ENCODE measurements at regions not wholly inside any gene's neighbourhood (a gene's known extent, or its start where the extent isn't known, plus 50 kb on each side); places are given as distances from the start of the nearest gene placed in this dataset.
A peak's percentile ranks its signal among the peaks of the same experiment; 100 is the strongest.

DNA sequence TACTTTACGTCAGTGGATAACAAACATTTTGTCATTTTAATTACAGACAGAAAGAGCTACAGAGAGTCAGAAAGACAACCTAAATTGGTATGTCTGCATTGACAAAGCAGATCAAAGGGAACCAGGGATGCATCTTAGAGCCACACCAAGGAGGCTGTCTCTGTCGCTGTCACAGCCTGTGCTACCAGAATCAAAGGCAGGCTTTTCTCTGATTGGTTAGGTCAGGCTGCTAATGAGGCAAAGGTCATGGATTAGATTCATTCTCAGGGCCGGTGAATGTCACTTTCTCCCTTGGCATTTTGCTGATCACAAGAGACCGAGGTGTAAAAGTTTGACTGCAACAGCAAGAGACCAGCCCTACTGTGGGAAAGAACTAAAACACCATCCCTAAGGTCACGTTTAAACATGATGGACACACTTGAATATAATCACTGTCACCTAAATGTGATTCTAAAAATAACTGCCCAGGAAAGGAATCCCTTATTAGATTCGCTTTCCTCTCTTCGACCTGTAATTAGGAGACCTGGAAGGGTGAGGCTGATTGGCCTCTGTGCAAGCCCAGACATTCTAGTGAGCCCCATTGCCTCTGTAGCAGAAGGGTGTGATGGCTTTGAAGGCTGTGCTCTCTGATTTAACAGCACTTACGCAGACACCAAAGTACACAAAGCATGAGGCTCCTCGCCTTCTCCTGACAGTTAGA lies 314.4 kb upstream of the NBEA start:
- no peak for DNase-seq (ENCODE audit: low spot score)

DNA sequence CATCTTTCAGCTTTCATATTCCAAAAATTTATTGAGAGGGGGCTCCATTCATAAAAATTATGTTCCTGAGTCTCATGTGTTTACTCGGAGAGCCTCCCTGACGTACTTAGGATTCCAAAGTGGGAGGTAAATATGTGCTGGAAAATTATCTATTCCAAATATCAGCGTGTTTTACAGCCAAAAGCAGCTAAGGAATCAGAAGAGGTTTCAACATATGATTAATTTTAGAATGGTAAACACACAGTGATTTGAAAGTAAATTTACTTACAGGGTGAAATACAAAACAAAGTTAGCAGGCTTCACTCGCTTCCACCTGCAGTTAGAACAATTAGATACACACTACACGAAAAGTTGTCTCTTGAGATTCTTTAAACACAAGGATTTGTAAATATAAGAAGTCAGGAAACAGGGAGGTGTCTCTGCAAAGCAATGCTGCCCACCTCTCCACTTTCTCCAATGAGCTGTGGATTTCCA lies 313.8 kb upstream of the NBEA start:
- no peak for DNase-seq (ENCODE audit: low spot score)

DNA sequence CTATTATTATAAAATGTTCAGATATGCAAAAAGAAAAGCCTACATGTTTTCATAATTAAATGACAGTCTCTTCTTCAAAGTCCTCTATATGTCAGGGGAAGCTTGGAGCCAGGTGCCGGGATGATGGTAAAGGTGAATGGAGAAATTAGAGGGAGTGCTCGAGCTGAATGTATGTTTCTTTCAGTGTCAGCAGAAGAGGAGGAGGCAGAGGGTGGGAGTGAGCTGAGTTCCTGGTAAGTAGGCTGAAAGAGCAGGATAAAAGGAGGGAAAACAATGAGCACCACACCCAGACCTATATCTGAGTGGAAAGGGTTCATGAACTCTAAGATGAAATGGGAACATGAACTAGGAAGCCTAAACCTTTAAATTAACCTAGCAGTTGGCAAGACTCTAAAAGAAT lies 307.6 kb upstream of the NBEA start:
- DNase-seq (ENCODE audit: low spot score) = no peak

DNA sequence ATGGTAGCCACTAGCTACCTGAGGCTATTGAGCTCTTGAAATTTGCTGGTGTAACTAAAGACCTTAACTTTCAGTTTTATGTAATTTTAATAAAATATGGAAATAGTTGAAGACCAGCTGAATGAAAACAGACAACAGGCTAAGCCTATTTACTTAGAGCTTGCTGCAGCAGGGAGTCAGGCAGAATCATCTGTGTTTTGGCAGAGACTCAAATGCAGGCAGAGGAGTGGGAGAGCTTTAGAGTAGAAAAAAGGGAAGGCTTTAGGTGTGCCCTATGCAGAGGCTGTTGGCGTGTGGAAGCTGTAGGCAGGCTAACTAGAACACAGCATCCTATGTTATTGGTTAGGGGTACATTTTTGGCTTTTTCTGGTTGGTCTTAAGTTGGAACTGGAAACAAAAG lies 304.9 kb upstream of the NBEA start:
- DNase-seq (ENCODE audit: low spot score) = peak; percentile 29

DNA sequence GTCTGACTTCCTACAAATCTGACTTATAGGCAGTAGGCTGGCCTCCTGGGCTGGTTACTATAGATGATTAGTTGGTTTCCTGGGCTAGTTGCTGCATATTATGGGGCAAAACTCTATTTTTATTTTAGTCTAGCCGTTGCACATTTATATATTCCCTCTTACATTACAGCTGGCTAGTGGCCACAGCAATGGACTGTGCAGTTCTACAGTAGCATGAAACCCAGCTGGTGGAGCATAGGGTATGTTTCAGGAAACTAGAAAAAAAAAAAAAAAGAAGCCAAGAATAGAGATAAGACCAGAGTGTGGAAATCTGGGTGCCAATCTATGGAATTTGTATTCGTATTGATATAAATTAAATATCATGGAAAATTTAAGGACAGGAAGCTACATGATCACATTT lies 304.4 kb upstream of the NBEA start:
- no peak for DNase-seq (ENCODE audit: low spot score)

DNA sequence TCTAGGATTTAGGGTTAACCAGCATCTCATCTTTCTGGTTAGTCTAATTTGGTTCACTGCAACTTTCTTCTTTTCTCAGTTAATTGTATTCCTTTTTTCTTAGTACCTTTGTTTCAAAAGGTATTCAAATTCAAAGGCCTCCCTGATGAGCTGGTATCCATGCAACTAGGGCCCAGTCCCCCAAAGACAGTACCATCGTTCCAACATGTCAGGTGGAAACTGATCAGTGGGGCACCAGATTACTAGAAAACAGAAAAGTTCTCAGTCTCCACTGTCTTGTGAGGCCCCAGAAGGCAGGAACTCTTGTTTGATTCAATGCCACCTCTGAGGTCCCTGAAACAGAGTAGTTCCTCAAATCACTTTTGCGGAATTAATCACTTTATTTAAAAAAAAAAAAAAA lies 303.2 kb upstream of the NBEA start:
- no peak for DNase-seq (ENCODE audit: low spot score)

DNA sequence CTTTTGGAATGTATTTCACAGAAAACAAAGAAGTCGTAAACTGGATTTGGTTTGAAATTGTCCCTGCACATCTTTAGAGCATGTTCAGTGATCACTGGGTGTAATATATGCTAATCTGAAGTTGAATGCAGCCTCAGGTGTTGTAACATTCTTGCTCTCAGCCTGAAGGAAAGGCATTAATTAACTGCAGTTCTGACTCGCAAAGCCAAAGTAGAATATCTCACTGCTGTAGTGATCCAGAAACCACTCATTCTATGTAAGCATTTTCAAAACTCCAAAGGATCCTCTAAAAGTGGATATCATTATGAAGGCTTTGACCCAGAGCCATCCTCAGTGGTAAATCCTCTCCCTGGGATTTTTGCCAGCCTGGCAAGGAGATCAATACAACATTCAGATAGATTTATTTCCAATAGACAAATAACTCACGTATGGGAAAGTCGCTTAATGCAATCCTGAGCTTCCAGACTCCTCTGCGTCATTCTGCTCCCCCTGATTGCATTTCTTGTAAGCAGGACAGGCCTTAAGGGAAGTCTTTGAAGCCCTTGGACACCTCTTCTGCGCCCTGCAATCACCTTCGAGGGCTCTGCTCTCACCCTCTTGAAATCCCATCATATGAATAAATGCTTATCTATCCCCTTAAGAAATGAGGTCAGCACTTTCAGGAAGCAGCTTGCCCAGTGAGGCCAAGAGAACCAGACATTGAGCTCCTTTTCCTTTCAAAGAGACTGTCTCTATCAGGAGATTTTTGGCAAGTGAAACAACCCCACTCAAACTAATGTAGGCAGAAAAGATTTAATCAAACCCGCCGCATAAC lies 301.7 kb upstream of the NBEA start:
- DNase-seq (ENCODE audit: low spot score) = no peak

DNA sequence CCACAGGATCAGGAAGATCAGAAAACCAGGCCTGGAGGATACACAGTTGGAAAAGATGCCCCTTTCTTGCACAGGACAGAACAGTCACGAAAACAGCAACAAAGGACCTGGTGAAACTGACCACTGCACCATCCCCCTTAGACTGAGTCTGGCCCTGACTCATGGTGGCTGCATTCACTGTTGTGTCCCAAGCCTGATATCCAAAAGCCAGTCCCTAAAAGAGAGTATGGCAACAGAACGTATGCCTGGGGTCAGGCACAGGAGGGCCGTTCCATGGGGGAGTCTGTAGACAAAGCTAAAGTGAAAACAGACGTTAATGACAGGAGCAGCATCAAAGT lies 301.1 kb upstream of the NBEA start:
- DNase-seq (ENCODE audit: low spot score) = no peak

DNA sequence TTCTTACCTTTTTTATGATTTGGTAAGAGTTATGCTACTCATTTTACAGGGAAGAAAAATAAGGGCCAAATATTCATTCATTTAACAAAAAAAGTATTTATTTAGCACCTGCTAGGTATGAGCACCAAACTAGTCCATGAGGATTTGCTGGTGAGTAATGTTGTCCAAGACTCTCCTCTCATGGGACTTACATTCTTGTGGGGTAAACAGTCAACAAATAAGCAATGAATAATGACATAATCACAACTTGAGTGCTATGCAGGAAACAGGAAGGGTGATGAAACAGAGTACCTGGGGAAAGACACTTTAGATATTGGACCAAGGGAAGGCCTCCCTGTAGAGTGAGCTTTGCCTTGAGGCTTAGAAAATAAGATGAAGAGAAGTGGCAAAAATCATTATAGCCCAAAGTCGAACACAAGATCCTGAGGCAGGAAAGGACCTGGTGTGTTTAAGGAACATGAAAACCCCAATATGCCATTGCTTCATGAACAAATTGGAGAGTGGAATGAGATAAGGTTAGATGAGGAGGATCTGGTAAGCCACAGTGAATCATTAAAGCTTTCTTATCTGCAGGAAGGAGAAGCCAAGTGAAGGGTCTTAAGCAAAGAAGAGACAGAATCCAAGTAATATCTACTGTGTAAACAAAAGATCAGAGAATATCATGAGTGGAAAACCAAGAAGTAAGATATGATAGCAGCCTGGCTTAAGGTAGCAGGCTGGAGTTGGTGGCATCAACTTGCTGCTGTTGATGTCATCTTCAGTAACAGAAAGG lies 294.5 kb upstream of the NBEA start:
- no peak for DNase-seq (ENCODE audit: low spot score)

DNA sequence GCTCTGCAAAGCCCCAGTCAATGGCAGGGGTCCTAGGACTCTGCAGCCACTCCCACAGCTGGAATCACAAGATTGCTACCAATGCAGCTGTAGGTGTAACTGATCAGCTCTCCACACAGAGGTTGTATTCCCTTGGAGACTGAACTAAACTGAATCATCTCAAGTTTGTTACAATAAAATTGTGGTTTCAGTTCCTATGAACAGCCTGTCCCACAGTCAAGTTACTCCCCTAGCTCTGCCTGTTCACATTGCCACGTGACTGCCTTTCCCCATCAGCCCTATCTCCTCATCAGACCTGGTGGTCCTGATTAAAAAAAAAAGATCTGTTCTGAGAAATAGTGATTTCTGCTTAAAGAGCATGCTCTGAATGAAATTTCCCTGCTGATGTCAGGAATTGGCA lies 287.9 kb upstream of the NBEA start:
- DNase-seq (ENCODE audit: low spot score) = no peak

DNA sequence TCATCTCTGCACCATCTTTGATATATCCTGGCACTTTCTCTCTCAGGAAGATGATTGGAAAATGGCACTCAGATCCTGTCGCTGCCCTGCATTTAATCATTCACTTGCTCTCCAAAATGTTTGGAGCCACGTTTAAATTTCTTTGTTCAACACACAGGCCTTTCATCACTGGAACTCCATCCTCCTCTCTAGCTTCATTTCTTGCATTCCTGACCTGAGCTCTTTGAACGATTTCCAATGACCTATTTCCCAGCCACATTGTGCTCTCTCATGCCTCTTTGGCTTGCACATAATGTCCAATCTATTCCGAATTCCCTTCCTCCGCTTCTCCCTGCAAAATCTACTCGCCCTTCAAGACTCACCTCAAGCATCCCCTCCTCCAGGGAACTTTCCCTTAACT lies 287.4 kb upstream of the NBEA start:
- DNase-seq (ENCODE audit: low spot score) = no peak

DNA sequence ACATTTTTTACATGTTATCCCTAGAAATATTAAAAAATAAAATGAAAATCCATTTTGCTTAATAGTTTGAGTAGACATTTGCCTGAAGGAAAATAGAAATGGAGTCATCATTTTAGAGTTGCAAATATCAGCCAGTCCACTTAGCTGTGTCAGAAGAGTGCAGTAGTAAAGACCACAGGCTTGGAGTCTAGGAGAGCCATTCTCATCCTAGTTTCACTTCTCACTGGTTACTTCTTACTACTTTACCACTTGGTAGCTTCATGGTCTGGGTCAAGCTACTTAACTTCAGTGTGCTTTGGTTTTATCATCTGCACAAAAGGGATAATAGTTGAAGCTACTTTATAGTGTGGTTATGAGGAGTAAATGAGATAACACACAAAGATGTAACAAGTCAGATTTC lies 286.5 kb upstream of the NBEA start:
- DNase-seq (ENCODE audit: low spot score) = no peak

DNA sequence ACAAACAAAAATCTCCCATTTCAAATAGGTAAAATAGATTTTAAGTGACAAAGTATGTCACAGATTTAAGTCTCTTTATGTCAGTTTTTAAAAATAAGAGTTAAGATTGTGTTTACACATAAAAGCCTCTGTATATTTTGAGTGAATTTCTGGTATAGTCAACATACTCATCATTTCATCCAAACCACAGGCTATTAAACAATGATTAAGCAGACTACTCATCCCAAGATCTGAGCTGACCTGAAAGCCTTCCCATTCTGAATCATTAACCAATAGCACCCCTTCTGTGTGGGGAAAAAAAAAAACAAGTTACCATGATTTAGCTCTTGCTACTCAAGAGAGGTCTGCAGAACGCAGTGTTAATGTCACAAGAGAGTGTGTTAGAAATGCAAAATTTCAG lies 284.4 kb upstream of the NBEA start:
- no peak for DNase-seq (ENCODE audit: low spot score)

DNA sequence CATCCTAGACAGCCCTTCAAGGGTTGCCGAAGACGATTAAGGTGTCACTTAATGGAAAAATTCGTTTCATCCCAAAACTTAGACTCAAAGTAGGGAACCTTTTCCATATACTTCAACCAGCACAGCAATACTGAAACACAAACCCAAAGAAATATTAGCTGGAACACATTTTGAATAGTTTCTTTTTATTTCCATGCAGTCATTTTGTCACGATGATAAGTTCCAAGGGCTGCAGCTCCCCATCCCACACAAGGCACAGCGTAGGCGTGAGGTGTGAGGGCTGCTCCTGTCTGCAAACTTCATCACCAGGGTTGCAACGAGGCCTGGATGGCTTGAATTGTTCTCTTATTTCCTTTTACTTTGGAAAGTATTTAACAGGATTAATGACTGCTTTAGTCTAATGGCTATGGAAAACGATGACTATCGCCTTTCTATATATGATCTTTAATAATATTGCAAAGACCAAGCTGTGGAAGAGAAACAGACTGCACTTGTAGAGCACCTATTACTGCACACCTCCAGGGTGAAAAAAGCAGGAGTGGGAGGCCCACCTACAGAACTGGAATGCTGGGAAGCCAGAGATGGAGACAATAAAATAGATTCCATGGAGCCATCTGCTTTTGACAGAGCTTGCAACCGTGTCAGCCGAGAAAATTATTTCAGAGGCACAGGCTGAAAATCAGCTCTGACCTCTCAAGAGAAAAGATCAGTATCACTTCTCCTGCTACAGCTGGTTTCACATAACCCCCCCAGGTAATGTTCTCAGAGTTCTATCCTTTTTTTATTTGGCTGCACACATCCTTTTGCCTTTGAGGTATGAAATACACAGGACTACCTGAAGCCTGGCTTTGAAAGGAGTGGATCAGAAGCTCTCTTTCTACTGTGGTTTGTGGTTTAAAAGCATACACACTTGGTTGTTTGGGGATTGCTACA lies 274.5 kb upstream of the NBEA start:
- DNase-seq (ENCODE audit: low spot score) = peak; percentile 28

DNA sequence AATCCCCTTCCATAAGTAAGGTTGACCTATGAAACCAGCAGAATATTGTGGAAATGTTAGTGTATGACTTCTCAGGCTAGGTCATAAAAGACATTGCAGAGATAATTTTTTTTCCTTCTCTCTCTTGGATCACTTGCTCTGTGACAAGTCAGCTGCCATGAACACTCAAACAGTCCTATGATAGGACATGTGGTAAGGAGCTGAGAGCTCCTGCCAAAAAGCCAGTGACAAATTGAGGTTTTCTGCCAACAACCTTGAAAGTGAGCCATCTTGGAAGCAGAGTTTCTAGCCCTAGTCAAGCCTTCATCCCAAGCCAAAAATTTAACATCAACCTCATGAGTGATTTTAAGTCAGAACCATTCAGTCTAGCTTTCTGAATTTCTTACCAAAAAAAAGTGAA lies 270.9 kb upstream of the NBEA start:
- DNase-seq (ENCODE audit: low spot score) = peak; percentile 70

DNA sequence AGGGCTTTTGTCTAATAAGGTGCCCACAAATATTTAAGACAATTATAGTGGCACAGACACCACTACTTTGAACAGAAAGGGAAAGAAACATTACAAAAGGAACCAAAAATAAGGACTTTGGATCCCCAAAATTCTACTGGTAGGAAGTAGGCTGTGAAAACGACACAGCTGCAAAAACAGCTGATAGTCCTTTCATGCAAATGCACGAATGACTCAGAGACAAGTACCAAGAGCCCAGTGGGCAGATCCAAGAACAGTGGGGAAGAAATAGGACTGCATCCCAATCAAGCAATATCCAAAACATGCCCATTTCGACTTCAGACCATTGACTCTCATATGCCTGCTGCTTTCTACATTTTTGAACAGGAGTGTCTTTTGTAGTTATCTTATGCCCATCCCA lies 269.4 kb upstream of the NBEA start:
- no peak for DNase-seq (ENCODE audit: low spot score)

DNA sequence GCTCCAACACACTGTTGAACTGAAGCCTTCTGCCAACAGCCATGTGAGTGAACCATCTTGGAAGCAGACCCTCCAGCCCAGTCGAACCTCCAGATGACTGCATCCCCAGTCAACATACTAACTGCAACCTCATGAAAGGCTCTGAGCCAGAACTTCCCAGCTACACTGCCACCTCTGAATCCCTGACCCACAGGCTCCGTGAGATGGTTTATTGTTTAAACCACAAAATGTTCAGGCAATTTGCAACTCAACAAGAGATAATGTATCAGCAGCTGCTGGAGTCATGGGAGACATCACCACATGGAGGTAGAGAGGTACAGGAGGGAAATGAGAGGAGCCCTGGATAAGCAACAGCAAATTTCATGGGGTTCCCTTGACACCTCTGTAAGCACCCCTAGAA lies 266.4 kb upstream of the NBEA start:
- no peak for DNase-seq (ENCODE audit: low spot score)

DNA sequence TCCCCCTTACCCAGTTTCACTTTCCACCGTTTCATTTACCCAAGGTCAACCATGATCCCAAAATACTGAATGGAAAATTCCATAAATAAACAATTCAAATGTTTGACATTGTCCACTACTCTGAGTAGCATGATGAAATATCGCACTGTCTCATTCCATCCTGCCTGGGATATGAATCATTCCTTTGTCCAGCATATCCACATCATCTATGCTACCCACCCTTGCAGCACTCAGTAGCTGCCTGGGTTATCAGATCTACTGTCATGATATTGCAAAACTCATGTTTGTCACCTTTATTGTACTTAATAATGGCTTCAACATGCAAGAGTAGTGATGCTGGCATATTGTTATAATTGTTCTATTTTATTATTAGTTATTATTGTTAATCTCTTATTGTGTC lies 263.9 kb upstream of the NBEA start:
- DNase-seq (ENCODE audit: low spot score) = no peak

DNA sequence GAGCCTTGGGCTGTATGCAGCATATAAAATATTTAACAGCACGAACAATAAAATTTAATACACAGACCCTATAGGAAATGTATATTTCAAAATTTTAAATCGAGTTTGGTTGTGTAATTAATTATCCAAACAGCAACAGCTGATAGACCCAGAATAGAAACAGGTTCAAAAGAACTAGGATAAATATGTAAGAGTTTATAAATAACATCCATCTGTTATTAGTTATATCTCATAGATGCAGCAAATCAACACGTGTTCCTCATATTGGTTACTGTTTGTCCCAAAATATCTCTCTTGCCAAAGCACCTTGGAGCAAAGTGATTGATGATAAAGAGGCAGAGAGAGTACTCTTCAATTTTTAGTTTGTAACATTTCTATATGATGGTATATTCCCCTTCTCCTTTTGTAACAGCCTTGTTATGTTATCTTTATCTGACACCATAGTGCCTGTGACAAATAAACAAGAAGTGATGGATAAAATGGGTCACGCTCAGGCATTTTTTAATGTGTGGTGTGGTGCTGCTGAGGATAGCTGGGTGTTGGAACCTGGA lies 260.6 kb upstream of the NBEA start:
- no peak for DNase-seq (ENCODE audit: low spot score)

DNA sequence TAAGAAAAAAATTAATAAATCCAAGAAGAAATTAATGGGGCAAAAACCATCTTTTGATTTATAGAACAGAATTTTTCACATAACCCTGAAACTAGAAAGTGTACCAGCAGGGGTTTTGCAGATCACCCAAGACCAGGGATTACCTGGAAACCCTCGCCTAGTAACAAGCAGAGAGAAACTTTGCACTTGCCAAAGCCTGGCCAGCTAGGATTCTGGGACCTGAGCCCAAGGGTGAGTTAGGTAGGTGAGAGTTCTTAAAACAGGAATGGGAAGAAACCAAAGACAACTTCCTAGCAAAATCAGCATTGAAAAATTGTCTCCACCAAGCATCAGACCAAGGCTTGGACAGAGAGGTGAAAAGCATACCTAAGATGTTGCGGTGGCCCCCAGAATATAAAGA lies 247.0 kb upstream of the NBEA start:
- DNase-seq (ENCODE audit: low spot score) = no peak

DNA sequence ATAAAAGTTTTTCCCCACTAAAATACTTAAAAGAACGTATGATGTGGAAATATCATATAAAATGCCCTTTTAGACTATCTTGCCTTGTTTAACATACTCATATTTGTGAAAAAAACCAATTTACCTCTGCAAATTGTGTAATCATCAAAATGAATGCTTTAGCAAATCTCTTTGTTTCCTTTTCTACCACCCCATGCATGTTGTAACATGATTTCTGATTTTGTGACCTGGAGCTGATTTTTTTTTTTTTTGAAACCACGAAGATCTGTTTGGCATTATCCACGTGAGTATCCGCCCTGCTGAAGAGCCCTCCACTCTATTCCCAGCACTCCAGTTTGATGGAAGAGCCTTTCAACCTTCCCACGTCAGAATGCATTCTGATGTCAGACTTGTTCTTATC lies 245.8 kb upstream of the NBEA start:
- DNase-seq (ENCODE audit: low spot score) = no peak

DNA sequence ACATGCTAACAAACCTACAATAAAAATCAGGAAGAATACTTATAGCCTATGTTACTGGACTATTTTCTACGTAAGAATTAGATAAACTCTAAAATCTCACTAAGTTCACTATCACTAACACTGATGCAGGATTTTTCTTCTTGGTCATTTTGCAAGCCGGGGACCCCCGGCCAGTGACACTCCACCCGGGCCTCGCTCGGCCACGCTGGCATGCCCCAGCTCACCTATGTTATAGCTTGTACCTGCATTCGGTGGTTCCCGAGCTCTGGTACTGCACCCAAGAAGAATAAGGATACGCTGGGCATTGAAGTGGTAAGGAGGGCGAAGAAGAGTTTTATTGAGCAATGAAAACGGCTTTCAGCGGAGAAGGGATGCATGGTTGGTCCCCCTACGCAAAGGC lies 245.3 kb upstream of the NBEA start:
- DNase-seq (ENCODE audit: low spot score) = no peak
